ENCODE measurements at regions not wholly inside any gene's neighbourhood (a gene's known extent, or its start where the extent isn't known, plus 50 kb on each side); places are given as distances from the start of the nearest gene placed in this dataset.

DNA sequence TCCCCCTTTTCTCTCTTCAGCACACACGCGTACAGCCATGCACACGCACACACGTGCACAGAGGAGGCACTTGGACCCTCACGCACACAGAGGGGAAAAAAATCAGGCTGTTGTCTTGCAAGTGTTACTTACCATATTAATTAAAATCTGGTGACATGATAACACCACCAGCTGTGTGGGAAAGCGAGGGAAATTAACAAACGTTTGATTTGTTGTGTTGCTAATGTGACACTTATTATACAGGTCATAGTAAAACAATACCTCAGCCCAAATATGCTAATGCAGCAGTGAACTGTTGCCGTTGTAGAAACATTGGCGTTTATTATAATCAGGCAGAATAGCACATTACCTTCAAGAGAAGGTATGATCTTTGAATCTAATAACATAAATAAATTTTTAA is 211.7 kb downstream of the TEX29 start:
- DNase-seq (ENCODE audit: low read depth): no peak
- TF ChIP-seq, protein P1, sequence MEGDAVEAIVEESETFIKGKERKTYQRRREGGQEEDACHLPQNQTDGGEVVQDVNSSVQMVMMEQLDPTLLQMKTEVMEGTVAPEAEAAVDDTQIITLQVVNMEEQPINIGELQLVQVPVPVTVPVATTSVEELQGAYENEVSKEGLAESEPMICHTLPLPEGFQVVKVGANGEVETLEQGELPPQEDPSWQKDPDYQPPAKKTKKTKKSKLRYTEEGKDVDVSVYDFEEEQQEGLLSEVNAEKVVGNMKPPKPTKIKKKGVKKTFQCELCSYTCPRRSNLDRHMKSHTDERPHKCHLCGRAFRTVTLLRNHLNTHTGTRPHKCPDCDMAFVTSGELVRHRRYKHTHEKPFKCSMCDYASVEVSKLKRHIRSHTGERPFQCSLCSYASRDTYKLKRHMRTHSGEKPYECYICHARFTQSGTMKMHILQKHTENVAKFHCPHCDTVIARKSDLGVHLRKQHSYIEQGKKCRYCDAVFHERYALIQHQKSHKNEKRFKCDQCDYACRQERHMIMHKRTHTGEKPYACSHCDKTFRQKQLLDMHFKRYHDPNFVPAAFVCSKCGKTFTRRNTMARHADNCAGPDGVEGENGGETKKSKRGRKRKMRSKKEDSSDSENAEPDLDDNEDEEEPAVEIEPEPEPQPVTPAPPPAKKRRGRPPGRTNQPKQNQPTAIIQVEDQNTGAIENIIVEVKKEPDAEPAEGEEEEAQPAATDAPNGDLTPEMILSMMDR (IDR thresholded peaks at IDR 0.05; ENCODE audit: control insufficient read depth, insufficient read depth, low read depth, low read length, missing control alignments): no peak

DNA sequence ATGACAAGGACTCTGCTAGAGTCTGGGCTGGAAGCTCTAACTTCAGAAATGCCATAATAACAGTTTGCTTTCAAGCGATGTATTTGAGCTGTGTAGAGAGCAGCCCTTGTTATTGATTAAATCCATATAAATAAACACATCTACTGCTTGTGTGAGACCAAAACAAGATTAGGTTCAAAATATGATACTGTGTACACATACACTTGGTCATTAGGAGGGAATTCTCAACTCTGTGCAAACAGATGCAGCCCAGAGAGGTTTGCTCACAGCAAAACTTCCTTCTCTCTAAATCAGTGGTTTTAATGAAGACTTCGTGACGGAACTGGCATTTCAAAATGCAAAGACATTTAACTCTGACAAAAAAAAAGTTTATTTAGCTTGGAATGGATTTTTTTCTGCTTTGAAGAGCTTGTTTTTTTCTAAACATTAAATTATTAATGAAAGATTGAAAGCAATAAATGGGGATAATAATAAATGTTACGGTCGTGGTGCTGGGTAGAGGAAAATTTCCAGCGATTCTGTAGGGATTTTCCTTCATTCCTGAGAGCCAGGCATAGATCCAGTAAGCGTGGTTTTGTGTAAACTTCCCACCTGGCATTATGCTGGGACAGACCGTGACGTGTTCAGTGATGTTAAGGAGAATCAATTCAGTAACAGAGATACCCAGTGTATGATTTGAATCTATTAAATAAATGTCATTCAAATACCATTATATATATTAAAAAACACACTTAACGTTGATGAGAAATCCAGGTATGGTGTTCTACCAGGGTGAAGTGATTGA is 213.7 kb downstream of the TEX29 start:
- no peak for DNase-seq (ENCODE audit: low read depth)
- H3K4me3 ChIP-seq (ENCODE audit: control insufficient read depth, low read depth, low read length): no peak overlapping the region
- TF ChIP-seq, protein P1 (IDR thresholded peaks at IDR 0.05; ENCODE audit: control insufficient read depth, insufficient read depth, low read depth, low read length, missing control alignments): no peak

More for the DNA sequence above, 211.7 kb downstream of the TEX29 start:
- no peak overlapping the region for H3K4me3 ChIP-seq (ENCODE audit: control insufficient read depth, low read depth, low read length)

DNA sequence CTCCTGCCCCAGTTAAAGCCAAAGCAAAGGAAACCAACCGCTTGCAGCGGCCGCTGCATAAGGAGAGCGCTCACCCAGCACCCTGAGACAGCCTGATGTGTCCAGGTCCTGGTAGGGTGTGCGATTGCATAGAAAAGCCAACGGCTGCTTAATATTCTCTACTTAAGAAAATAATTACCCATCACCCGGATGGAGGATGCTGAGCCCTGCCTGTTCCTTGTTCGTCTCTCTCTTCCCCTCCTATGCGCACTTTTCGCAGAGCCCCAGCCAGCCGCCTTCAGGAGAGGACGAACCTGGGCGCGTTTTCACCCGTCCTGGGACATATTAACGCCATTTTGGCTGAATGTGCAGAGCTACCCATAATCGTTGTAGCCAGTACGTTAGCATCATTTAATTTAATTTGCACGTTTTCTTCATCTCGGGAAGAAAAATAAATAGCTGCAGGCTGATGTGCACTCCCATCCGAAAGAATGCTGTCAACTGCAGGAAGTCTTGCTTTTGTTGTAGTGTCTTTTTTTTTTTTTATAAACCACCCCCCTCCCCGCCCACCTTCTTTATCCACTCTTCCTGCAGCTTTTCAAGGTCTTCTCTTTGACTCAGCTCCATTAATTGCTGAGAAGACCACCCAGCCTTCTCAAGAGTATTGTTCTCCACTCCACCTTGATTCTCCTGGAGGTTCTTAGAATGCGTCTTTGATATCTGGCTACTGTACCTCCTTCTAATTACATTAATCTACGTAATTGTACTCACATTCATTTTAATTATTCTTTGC is 214.5 kb downstream of the TEX29 start:
- no peak overlapping the region for H3K4me3 ChIP-seq (ENCODE audit: control insufficient read depth, low read depth, low read length)
- DNase-seq (ENCODE audit: low read depth): no peak
- TF ChIP-seq, protein P1 (IDR thresholded peaks at IDR 0.05; ENCODE audit: control insufficient read depth, insufficient read depth, low read depth, low read length, missing control alignments): no peak

DNA sequence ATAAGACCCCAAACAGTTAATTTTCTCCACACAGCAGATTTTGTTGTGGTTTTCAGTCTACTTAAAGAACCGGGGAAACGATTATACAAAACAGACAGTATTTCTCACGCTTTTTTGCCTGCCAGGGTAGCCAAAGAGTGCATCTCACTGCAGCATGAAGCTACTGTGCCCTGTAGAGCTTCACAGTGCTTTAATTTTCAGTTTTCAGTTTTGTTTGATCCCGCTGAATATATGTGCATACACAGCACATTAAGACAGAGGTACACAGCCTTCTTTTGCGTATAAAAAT is 215.0 kb downstream of the TEX29 start:
- TF ChIP-seq, protein P1 (IDR thresholded peaks at IDR 0.05; ENCODE audit: control insufficient read depth, insufficient read depth, low read depth, low read length, missing control alignments): no peak
- no peak overlapping the region for H3K4me3 ChIP-seq (ENCODE audit: control insufficient read depth, low read depth, low read length)
- DNase-seq (ENCODE audit: low read depth): no peak

DNA sequence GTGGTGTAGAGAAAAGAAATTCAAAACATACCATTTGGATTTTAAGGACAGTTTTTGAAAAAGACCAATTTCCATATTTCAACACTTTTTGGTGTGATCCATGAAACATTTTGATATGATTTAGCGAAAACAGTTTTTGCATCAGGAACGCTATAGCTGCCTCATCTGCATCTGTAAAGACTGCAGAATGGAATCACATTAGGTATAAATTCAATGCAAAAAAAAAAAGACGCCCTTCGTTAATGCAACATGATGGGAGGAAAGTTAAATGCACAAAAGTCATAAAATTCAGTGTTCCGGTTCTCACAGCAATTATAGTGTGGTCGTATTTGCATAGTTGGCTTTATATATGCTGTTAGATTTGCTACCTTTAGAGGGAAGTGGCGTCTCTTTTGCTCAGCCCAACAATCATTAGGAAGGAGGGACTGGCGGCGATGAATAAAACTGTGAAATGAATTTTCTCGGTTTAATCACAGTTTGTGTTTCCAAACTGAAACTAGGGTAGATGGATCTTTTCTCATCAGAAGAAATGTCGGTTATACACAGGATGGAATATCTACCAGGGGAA is 215.7 kb downstream of the TEX29 start:
- TF ChIP-seq, protein P1 (IDR thresholded peaks at IDR 0.05; ENCODE audit: control insufficient read depth, insufficient read depth, low read depth, low read length, missing control alignments): no peak
- no peak overlapping the region for H3K4me3 ChIP-seq (ENCODE audit: control insufficient read depth, low read depth, low read length)
- no peak for DNase-seq (ENCODE audit: low read depth)

DNA sequence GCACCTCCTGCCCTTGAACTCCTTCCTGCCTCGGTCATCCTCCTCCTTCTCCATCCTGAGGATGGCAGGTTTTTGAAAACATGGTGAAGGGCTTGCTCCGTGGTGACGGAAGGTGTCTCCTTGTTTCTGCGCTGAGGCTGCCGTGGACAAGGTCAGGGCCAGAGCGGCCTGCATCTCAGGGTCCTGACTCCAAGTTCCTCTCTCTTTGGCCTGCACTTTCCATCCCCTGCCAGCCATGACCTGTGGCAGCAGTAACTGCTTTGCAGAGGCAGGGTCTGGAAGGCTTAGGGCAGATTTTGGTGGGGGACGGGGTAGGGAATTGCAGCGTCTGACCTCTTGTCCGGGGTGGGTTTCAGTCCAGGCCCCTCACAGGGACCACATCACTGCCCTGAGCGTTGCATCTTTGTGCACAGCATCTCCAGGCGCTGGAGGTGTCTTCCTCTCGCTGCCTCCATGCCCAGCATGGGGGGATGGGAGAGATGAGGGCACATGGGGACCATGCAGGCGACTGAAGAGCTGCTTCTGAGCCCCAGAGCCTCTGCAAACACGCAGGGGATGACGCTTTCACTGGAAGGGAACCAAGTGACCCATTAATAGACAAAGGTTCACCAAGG is 216.8 kb downstream of the TEX29 start:
- TF ChIP-seq, protein P1 (IDR thresholded peaks at IDR 0.05; ENCODE audit: control insufficient read depth, insufficient read depth, low read depth, low read length, missing control alignments): no peak
- no peak for DNase-seq (ENCODE audit: low read depth)
- no peak overlapping the region for H3K4me3 ChIP-seq (ENCODE audit: control insufficient read depth, low read depth, low read length)

Data from AG09309 (cell line).